C4-2B (cell line): ENCODE measurements at regions not wholly inside any gene's neighbourhood (a gene's known extent, or its start where the extent isn't known, plus 50 kb on each side); places are given as distances from the start of the nearest gene placed in this dataset.

Source experiments
- ZFX ChIP-seq: fragments of 450-650 bp; IDR thresholded peaks from 2 replicates; pipeline ENCODE4 v1.6.1; 2017
- TF ChIP-seq, protein P1 (sequence below): fragments of 450-650 bp; conservative IDR thresholded peaks from 2 replicates; pipeline ENCODE4 v1.5.1; 2017; ENCODE audit warnings: mild to moderate bottlenecking

DNA sequence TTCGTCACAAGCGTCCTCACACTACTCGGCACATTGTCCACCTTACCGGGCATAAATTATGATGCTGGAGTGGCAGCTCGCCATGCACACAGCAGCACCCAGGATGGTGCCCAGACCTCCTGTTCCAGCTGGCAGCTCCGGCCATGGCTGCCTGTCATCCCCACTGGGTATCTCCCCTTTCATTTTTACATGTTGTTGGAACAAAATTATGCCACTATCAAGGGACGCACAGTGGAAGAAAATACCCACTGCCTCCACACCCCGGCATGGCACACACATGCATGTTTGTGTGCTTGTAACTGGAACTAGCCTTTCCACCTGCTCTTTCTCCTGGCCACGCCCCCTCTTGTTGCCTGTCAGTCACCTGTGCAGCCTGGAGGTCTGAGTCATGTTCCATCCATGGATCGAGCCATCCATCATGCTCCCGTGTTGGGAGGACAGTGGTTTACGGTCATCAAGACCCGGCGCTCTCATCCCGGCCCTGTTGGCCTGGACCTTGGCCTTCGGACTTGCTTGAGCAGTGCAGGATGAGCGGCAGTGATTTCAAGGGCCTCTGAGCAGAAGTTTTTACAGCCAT is 1069.6 kb downstream of the BRD1 start:
- TF ChIP-seq, protein P1, sequence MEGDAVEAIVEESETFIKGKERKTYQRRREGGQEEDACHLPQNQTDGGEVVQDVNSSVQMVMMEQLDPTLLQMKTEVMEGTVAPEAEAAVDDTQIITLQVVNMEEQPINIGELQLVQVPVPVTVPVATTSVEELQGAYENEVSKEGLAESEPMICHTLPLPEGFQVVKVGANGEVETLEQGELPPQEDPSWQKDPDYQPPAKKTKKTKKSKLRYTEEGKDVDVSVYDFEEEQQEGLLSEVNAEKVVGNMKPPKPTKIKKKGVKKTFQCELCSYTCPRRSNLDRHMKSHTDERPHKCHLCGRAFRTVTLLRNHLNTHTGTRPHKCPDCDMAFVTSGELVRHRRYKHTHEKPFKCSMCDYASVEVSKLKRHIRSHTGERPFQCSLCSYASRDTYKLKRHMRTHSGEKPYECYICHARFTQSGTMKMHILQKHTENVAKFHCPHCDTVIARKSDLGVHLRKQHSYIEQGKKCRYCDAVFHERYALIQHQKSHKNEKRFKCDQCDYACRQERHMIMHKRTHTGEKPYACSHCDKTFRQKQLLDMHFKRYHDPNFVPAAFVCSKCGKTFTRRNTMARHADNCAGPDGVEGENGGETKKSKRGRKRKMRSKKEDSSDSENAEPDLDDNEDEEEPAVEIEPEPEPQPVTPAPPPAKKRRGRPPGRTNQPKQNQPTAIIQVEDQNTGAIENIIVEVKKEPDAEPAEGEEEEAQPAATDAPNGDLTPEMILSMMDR: no peak
- TF ChIP-seq ZFX: no peak
